Loucy (cell line): ENCODE measurements at regions not wholly inside any gene's neighbourhood (a gene's known extent, or its start where the extent isn't known, plus 50 kb on each side); places are given as distances from the start of the nearest gene placed in this dataset.

Experiments used
- H2AFZ ChIP-seq: fragments of 200-600 bp; sonication (generic); 2 replicates; pipeline ENCODE4 v1.6.0; 2016; ENCODE audit warnings: antibody characterized with exemption, mild to moderate bottlenecking, low read length, moderate library complexity
- H3F3A ChIP-seq: fragments of 200-600 bp; 2 replicates; pipeline ENCODE4 v1.6.0; 2016; ENCODE audit warnings: antibody characterized with exemption, low read depth, mild to moderate bottlenecking
- H3K27me3 ChIP-seq: fragments of 200-600 bp; sonication (generic); 2 replicates; pipeline ENCODE4 v1.6.1; 2014; ENCODE audit warnings: low read length, mild to moderate bottlenecking; ENCODE audit not compliant: insufficient read depth, poor library complexity, severe bottlenecking
- H3K36me3 ChIP-seq: fragments of 200-600 bp; sonication (generic); 2 replicates; pipeline ENCODE4 v1.6.1; 2016; ENCODE audit warnings: low read length; ENCODE audit not compliant: insufficient read depth
- H3K4me1 ChIP-seq: fragments of 200-600 bp; sonication (generic); 2 replicates; pipeline ENCODE4 v1.5.1; 2014; ENCODE audit warnings: low read length, mild to moderate bottlenecking; ENCODE audit not compliant: insufficient read depth, poor library complexity, severe bottlenecking
- H3K4me2 ChIP-seq: fragments of 200-600 bp; sonication (generic); 2 replicates; pipeline ENCODE4 v1.6.0; 2014; ENCODE audit warnings: antibody characterized with exemption, low read length, low read depth, mild to moderate bottlenecking; ENCODE audit not compliant: poor library complexity, severe bottlenecking
- H3K4me3 ChIP-seq: fragments of 200-600 bp; sonication (generic); 2 replicates; pipeline ENCODE4 v1.5.1; 2014; ENCODE audit warnings: low read length, mild to moderate bottlenecking, mixed read lengths; ENCODE audit not compliant: poor library complexity, severe bottlenecking
- H3K79me2 ChIP-seq: fragments of 200-600 bp; sonication (generic); 2 replicates; pipeline ENCODE4 v1.6.1; 2014; ENCODE audit warnings: low read length; ENCODE audit not compliant: insufficient read depth
- H3K9ac ChIP-seq: fragments of 200-600 bp; sonication (generic); 2 replicates; pipeline ENCODE4 v1.6.0; 2014; ENCODE audit warnings: mild to moderate bottlenecking, low read depth, low read length, moderate library complexity; ENCODE audit not compliant: poor library complexity, severe bottlenecking
- H3K9me2 ChIP-seq: fragments of 200-600 bp; sonication (generic); replicated peaks from 2 replicates; pipeline ENCODE4 v1.6.1; 2016; ENCODE audit warnings: low read depth, low read length, mixed read lengths
- H3K9me3 ChIP-seq: fragments of 200-600 bp; sonication (generic); 2 replicates; pipeline ENCODE4 v1.6.1; 2014; ENCODE audit warnings: mild to moderate bottlenecking, antibody characterized with exemption, low read length, low read depth; ENCODE audit not compliant: insufficient read depth
- H4K20me1 ChIP-seq: fragments of 200-600 bp; sonication (generic); 2 replicates; pipeline ENCODE4 v1.6.0; 2014; ENCODE audit warnings: antibody characterized with exemption, low read length, mild to moderate bottlenecking; ENCODE audit not compliant: insufficient read depth, poor library complexity, severe bottlenecking
- EZH2phosphoT487 ChIP-seq: fragments of 200-600 bp; IDR thresholded peaks from 2 replicates; pipeline ENCODE4 v1.6.1; 2018; ENCODE audit warnings: antibody characterized with exemption, mild to moderate bottlenecking, moderate library complexity, borderline replicate concordance
- TF ChIP-seq, protein P1 (sequence below): fragments of 200-600 bp; sonication (generic); conservative IDR thresholded peaks from 2 replicates; pipeline ENCODE4 v1.5.1; 2014; ENCODE audit warnings: mild to moderate bottlenecking, antibody characterized with exemption, low read length

DNA sequence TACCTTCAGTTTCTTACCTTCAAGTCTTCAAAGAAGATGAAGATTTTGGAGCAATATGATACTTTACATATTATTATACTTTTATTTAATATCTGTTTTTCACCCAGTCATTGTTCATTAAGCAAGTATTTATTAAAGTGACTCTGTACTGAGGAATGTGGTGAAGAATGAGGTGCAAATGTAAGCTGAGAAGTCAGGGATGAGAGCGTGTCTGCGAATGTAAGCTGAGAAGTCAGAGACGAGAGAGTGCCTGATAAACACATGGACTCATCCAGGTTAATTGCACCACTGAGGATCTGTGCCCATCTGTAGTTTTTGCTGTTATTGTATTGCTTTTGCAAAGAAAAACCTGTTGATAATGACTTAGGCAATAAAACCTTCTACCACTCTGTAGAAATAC, 211.9 kb upstream of the FAR2 start:
- no peak overlapping the region for H3K9ac ChIP-seq
- H3K9me3 ChIP-seq: no peaks in the 10 kb centered on the region
- no peaks in the 10 kb centered on the region for H3K9me2 ChIP-seq
- H3K79me2 ChIP-seq: no peaks in the 10 kb centered on the region
- no peak overlapping the region for H3K4me3 ChIP-seq
- H3K27me3 ChIP-seq: no peaks in the 10 kb centered on the region
- no peaks in the 10 kb centered on the region for H4K20me1 ChIP-seq
- H3K4me1 ChIP-seq: no peaks in the 10 kb centered on the region
- TF ChIP-seq, protein P1, sequence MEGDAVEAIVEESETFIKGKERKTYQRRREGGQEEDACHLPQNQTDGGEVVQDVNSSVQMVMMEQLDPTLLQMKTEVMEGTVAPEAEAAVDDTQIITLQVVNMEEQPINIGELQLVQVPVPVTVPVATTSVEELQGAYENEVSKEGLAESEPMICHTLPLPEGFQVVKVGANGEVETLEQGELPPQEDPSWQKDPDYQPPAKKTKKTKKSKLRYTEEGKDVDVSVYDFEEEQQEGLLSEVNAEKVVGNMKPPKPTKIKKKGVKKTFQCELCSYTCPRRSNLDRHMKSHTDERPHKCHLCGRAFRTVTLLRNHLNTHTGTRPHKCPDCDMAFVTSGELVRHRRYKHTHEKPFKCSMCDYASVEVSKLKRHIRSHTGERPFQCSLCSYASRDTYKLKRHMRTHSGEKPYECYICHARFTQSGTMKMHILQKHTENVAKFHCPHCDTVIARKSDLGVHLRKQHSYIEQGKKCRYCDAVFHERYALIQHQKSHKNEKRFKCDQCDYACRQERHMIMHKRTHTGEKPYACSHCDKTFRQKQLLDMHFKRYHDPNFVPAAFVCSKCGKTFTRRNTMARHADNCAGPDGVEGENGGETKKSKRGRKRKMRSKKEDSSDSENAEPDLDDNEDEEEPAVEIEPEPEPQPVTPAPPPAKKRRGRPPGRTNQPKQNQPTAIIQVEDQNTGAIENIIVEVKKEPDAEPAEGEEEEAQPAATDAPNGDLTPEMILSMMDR: no peak
- TF ChIP-seq EZH2phosphoT487: no peak
- no peaks in the 10 kb centered on the region for H3K36me3 ChIP-seq
- H2AFZ ChIP-seq: no peak overlapping the region
- H3K4me2 ChIP-seq: no peak overlapping the region
- H3F3A ChIP-seq: no peaks in the 10 kb centered on the region

DNA sequence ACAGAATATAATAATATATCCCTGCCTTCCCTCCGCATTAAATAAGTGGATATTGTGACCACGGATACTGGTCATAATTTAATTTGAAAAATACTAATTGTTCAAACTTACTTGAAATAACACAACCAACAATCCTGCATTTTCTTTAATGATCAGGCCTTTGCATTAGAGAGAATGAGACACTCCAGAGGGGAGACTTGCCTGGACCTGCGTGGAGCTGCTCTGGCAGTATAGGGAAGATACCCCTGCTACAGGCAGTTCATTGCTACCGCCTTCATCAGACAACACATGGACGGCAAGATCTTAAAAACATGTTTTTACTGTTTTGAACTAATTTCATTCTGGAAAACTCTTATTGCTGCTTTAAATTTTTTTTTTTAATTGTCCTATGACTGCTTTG, 211.0 kb upstream of the FAR2 start:
- TF ChIP-seq, protein P1: no peak
- TF ChIP-seq EZH2phosphoT487: no peak
- Histone ChIP-seq H3K36me3 (no peaks in the 10 kb centered on the region), H3K9ac (no peak overlapping the region), H3K27me3 (no peaks in the 10 kb centered on the region), H2AFZ (no peak overlapping the region), H3K79me2 (no peaks in the 10 kb centered on the region), H3K4me3 (no peak overlapping the region), H3K4me1 (no peaks in the 10 kb centered on the region), H3K4me2 (no peak overlapping the region), H3K9me2 (no peaks in the 10 kb centered on the region), H3K9me3 (no peaks in the 10 kb centered on the region), H3F3A (no peaks in the 10 kb centered on the region), H4K20me1 (no peaks in the 10 kb centered on the region)

DNA sequence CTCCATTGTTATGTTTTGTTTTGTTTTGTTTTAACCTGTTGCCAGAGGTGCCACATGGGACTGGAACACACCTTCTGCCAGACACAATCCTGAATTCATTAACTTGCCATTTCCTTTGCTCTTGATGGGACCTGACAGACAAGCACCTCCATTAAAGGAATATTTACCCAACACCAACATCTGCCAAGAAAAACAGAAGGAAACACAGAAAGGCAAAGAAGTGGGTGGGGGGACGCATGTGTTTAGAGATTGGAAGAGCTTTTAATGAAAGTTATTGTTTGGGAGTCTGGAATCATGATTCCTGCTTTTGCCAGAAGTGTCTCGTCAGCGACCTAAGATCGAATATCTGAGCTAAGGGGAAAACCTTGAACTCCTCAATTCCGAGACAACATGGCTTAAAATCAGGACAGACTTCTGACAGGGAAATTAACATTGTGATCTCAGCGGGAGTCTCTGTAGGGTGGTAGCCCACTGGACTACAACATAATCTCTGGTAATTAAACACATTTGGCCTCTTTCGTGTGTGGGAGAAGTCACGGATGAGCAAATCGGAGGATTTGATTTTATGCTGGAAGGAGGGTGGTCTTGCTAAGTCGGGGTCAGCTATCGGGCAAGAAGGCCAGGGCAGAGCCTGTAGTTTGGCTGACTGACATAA, 210.4 kb upstream of the FAR2 start:
- no peaks in the 10 kb centered on the region for H3K79me2 ChIP-seq
- TF ChIP-seq EZH2phosphoT487: no peak
- TF ChIP-seq, protein P1: no peak
- H3K36me3 ChIP-seq: no peaks in the 10 kb centered on the region
- H2AFZ ChIP-seq: no peak overlapping the region
- H3K4me1 ChIP-seq: no peaks in the 10 kb centered on the region
- H3K9me3 ChIP-seq: no peaks in the 10 kb centered on the region
- H3F3A ChIP-seq: no peaks in the 10 kb centered on the region
- H4K20me1 ChIP-seq: no peaks in the 10 kb centered on the region
- H3K4me3 ChIP-seq: no peak overlapping the region
- no peak overlapping the region for H3K4me2 ChIP-seq
- H3K9ac ChIP-seq: no peak overlapping the region
- H3K9me2 ChIP-seq: no peaks in the 10 kb centered on the region
- no peaks in the 10 kb centered on the region for H3K27me3 ChIP-seq
